ENCODE measurements at regions not wholly inside any gene's neighbourhood (a gene's known extent, or its start where the extent isn't known, plus 50 kb on each side); places are given as distances from the start of the nearest gene placed in this dataset.
"Not testable (repeated sequence)": the region's sequence is repeated elsewhere in the genome, so short reads cannot be mapped to it uniquely, and the experiment has no call there.

- CTCF ChIA-PET: no interaction called here
- no peaks in the 10 kb centered on the region for H3K27me3 ChIP-seq (ENCODE audit: control insufficient read depth in 2 of 2, insufficient read depth in 2 of 2, low read length in 2 of 2)
- Mint-ChIP-seq H3K27ac (no peak overlapping the region), H3K36me3 (peaks cover 2 to 26% (median 16%) of the 10 kb centered on the region in 5 donors), H3K27me3 (peaks cover 0 to 14% (median 0%) of the 10 kb centered on the region in 5 donors), H3K9me3 (peaks cover 13 to 40% (median 24%) of the 10 kb centered on the region in 11 donors), H3K4me1 (no peaks in the 10 kb centered on the region), H3K4me3 (no peak overlapping the region)
- DNase-seq (no peak), ATAC-seq (no peak)
- no peaks in the 10 kb centered on the region for H3K9me3 ChIP-seq (ENCODE audit: control insufficient read depth in 2 of 3, low read length in 3 of 3)
- H3K4me3 ChIP-seq (ENCODE audit: low read length): no peak overlapping the region
- H3K27ac ChIP-seq (ENCODE audit: low read depth, low read length): no peak overlapping the region
- no peaks in the 10 kb centered on the region for H3K36me3 ChIP-seq (ENCODE audit: control insufficient read depth in 2 of 3, insufficient read depth in 3 of 3, low read length in 3 of 3)
- POLR2A ChIA-PET: interaction anchor here (0.5 to 0.6 kb wide), 2 partner anchors 584 to 1474 kb away, joined by 4 read pairs; no protein-coding TSS in a partner anchor
- intact Hi-C loops (cut with micrococcal nuclease): loop anchor here in 1 of 2 donors (10.0 kb wide), 1 partner anchor 147 kb away; no protein-coding TSS in a partner anchor
- no peaks in the 10 kb centered on the region for H3K4me1 ChIP-seq (ENCODE audit: control insufficient read depth in 2 of 2, insufficient read depth in 2 of 2, low read length in 2 of 2)
Measured at GRCh38 chr1:173257805-173258204, 50.7 kb upstream of the TNFSF4 start.

- H3K27ac ChIP-seq (ENCODE audit: low read depth, low read length): no peak overlapping the region
- no peak for ATAC-seq
- no peaks in the 10 kb centered on the region for H3K4me1 ChIP-seq (ENCODE audit: control insufficient read depth in 2 of 2, insufficient read depth in 2 of 2, low read length in 2 of 2)
- ChIA-PET CTCF (interaction anchor here (0.6 kb wide), 1 partner anchor 931 kb away, joined by 3 read pairs; no protein-coding TSS in a partner anchor), POLR2A (interaction anchor here (0.5 to 0.6 kb wide), 2 partner anchors 583 to 1474 kb away, joined by 4 read pairs; no protein-coding TSS in a partner anchor)
- no peak for DNase-seq
- Mint-ChIP-seq H3K36me3 (peaks cover 2 to 26% (median 12%) of the 10 kb centered on the region in 5 donors), H3K27me3 (peaks cover 0 to 8% (median 0%) of the 10 kb centered on the region in 5 donors), H3K9me3 (peaks cover 13 to 42% (median 24%) of the 10 kb centered on the region in 11 donors), H3K4me3 (no peak overlapping the region), H3K4me1 (no peaks in the 10 kb centered on the region), H3K27ac (no peak overlapping the region)
- H3K9me3 ChIP-seq (ENCODE audit: control insufficient read depth in 2 of 3, low read length in 3 of 3): no peaks in the 10 kb centered on the region
- H3K36me3 ChIP-seq (ENCODE audit: control insufficient read depth in 2 of 3, insufficient read depth in 3 of 3, low read length in 3 of 3): no peaks in the 10 kb centered on the region
- H3K27me3 ChIP-seq (ENCODE audit: control insufficient read depth in 2 of 2, insufficient read depth in 2 of 2, low read length in 2 of 2): no peaks in the 10 kb centered on the region
- no peak overlapping the region for H3K4me3 ChIP-seq (ENCODE audit: low read length)
- intact Hi-C loops (cut with micrococcal nuclease): loop anchor here in 1 of 2 donors (10.0 kb wide), 1 partner anchor 146 kb away; no protein-coding TSS in a partner anchor
Measured at GRCh38 chr1:173258479-173259264, 51.5 kb upstream of the TNFSF4 start.

DNA sequence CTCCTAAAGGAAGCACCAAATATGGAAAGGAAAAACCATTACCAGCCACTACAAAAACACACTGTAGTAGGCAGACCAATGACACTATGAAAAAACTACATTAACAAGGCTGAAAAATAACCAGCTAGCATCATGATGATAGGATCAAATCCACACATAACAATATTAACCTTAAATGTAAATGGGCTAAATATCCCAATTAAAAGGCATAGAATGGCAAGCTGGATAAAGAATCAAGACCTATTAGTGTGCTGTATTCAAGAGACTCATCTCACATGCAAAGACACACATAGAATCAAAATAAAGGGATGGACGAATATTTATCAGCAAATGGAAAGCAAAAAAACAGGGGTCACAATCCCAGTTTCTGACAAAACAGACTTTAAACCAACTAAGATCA lies 53.2 kb upstream of the TNFSF4 start:
- CTCF ChIA-PET; POLR2A ChIA-PET; H3K4me1 ChIP-seq (ENCODE audit: control insufficient read depth in 2 of 2, insufficient read depth in 2 of 2, low read length in 2 of 2); ATAC-seq; intact Hi-C loops (cut with micrococcal nuclease); H3K36me3 ChIP-seq (ENCODE audit: control insufficient read depth in 2 of 3, insufficient read depth in 3 of 3, low read length in 3 of 3); H3K4me3 ChIP-seq (ENCODE audit: low read length); H3K27ac ChIP-seq (ENCODE audit: low read depth, low read length); H3K27me3 Mint-ChIP-seq; H3K27me3 ChIP-seq (ENCODE audit: control insufficient read depth in 2 of 2, insufficient read depth in 2 of 2, low read length in 2 of 2); DNase-seq; H3K4me1 Mint-ChIP-seq; H3K27ac Mint-ChIP-seq; H3K4me3 Mint-ChIP-seq; H3K9me3 ChIP-seq (ENCODE audit: control insufficient read depth in 2 of 3, low read length in 3 of 3): not testable (repeated sequence)
- Mint-ChIP-seq H3K36me3 (peaks cover 2 to 26% (median 16%) of the 10 kb centered on the region in 5 donors), H3K9me3 (peaks cover 13 to 42% (median 24%) of the 10 kb centered on the region in 11 donors)

GRCh38 chr1:173266841-173267240 lies 59.7 kb upstream of the TNFSF4 start:
- peaks cover 0 to 10% (median 6%) of the 10 kb centered on the region in 11 donors for H3K9me3 Mint-ChIP-seq
- ATAC-seq: no peak
- ChIA-PET CTCF (no interaction called here), POLR2A (no interaction called here)
- no peaks in the 10 kb centered on the region for H3K36me3 ChIP-seq (ENCODE audit: control insufficient read depth in 2 of 3, insufficient read depth in 3 of 3, low read length in 3 of 3)
- no peak overlapping the region for H3K4me3 ChIP-seq (ENCODE audit: low read length)
- no peak overlapping the region for H3K27ac ChIP-seq (ENCODE audit: low read depth, low read length)
- H3K4me3 Mint-ChIP-seq: no peak overlapping the region
- peaks cover 0 to 5% (median 0%) of the 10 kb centered on the region in 5 donors for H3K27me3 Mint-ChIP-seq
- no peak overlapping the region for H3K27ac Mint-ChIP-seq
- no peak for DNase-seq
- H3K4me1 Mint-ChIP-seq: peaks cover 0 to 3% (median 0%) of the 10 kb centered on the region in 7 donors
- no peaks in the 10 kb centered on the region for H3K4me1 ChIP-seq (ENCODE audit: control insufficient read depth in 2 of 2, insufficient read depth in 2 of 2, low read length in 2 of 2)
- no peaks in the 10 kb centered on the region for H3K9me3 ChIP-seq (ENCODE audit: control insufficient read depth in 2 of 3, low read length in 3 of 3)
- H3K27me3 ChIP-seq (ENCODE audit: control insufficient read depth in 2 of 2, insufficient read depth in 2 of 2, low read length in 2 of 2): no peaks in the 10 kb centered on the region
- intact Hi-C loops (cut with micrococcal nuclease): loop anchor here in 1 of 2 donors (5.0 kb wide), 1 partner anchor 440 kb away; no protein-coding TSS in a partner anchor
- H3K36me3 Mint-ChIP-seq: peaks cover 0 to 10% (median 0%) of the 10 kb centered on the region in 5 donors

GRCh38 chr1:173267453-173267945 lies 60.4 kb upstream of the TNFSF4 start:
- POLR2A ChIA-PET: no interaction called here
- no peak for DNase-seq
- H3K4me1 ChIP-seq (ENCODE audit: control insufficient read depth in 2 of 2, insufficient read depth in 2 of 2, low read length in 2 of 2): no peaks in the 10 kb centered on the region
- H3K9me3 Mint-ChIP-seq: peaks cover 0 to 5% (median 2%) of the 10 kb centered on the region in 11 donors
- no peak overlapping the region for H3K27ac Mint-ChIP-seq
- H3K27me3 ChIP-seq (ENCODE audit: control insufficient read depth in 2 of 2, insufficient read depth in 2 of 2, low read length in 2 of 2): no peaks in the 10 kb centered on the region
- no peak overlapping the region for H3K27ac ChIP-seq (ENCODE audit: low read depth, low read length)
- H3K27me3 Mint-ChIP-seq: peaks cover 0 to 3% (median 0%) of the 10 kb centered on the region in 5 donors
- H3K36me3 Mint-ChIP-seq: peaks cover 0 to 10% (median 0%) of the 10 kb centered on the region in 5 donors
- H3K9me3 ChIP-seq (ENCODE audit: control insufficient read depth in 2 of 3, low read length in 3 of 3): no peaks in the 10 kb centered on the region
- no peak for ATAC-seq
- intact Hi-C loops (cut with micrococcal nuclease): loop anchor here in 1 of 2 donors (5.0 kb wide), 1 partner anchor 440 kb away; no protein-coding TSS in a partner anchor
- CTCF ChIA-PET: no interaction called here
- H3K4me3 Mint-ChIP-seq: no peak overlapping the region
- no peak overlapping the region for H3K4me3 ChIP-seq (ENCODE audit: low read length)
- peaks cover 0 to 3% (median 0%) of the 10 kb centered on the region in 7 donors for H3K4me1 Mint-ChIP-seq
- H3K36me3 ChIP-seq (ENCODE audit: control insufficient read depth in 2 of 3, insufficient read depth in 3 of 3, low read length in 3 of 3): no peaks in the 10 kb centered on the region

- no peak overlapping the region for H3K27ac Mint-ChIP-seq
- intact Hi-C loops (cut with micrococcal nuclease): loop anchor here in 1 of 2 donors (2.0 to 5.0 kb wide), 2 partner anchors 441 to 523 kb away; no protein-coding TSS in a partner anchor
- ChIA-PET POLR2A (no interaction called here), CTCF (no interaction called here)
- H3K36me3 Mint-ChIP-seq: peaks cover 0 to 10% (median 0%) of the 10 kb centered on the region in 5 donors
- no peak overlapping the region for H3K4me3 Mint-ChIP-seq
- H3K9me3 ChIP-seq (ENCODE audit: control insufficient read depth in 2 of 3, low read length in 3 of 3): no peaks in the 10 kb centered on the region
- no peak for ATAC-seq
- peaks cover 0 to 4% (median 0%) of the 10 kb centered on the region in 11 donors for H3K9me3 Mint-ChIP-seq
- H3K4me1 Mint-ChIP-seq: peaks cover 0 to 3% (median 0%) of the 10 kb centered on the region in 7 donors
- H3K36me3 ChIP-seq (ENCODE audit: control insufficient read depth in 2 of 3, insufficient read depth in 3 of 3, low read length in 3 of 3): no peaks in the 10 kb centered on the region
- H3K4me3 ChIP-seq (ENCODE audit: low read length): no peak overlapping the region
- H3K27me3 ChIP-seq (ENCODE audit: control insufficient read depth in 2 of 2, insufficient read depth in 2 of 2, low read length in 2 of 2): no peaks in the 10 kb centered on the region
- DNase-seq: peak in 1 of 9 donors; percentile 0
- H3K27ac ChIP-seq (ENCODE audit: low read depth, low read length): no peak overlapping the region
- peaks cover 0 to 3% (median 0%) of the 10 kb centered on the region in 5 donors for H3K27me3 Mint-ChIP-seq
- H3K4me1 ChIP-seq (ENCODE audit: control insufficient read depth in 2 of 2, insufficient read depth in 2 of 2, low read length in 2 of 2): no peaks in the 10 kb centered on the region
Measured at GRCh38 chr1:173268261-173268660, 61.1 kb upstream of the TNFSF4 start.
